Kidney (tissue), 13 donors: ENCODE measurements at regions not wholly inside any gene's neighbourhood (a gene's known extent, or its start where the extent isn't known, plus 50 kb on each side); places are given as distances from the start of the nearest gene placed in this dataset.

Experiments
- DNase-seq, 5 donors: peaks; one replicate each; pipeline ENCODE4 v3.0.0-alpha.2; 2013 to 2020
- FAIRE-seq: peaks from 2 replicates; lab custom pipeline; 2012; peaks lifted over from hg19 to GRCh38; lab: Jason Lieb, UNC
- H3K27ac ChIP-seq, 2 donors: one replicate each; pipeline ENCODE4 v1.7.0; 2013; ENCODE audit warnings: low read depth in 2 of 2, low read length in 2 of 2, inconsistent platforms in 1 of 2
- H3K27me3 ChIP-seq: one replicate; pipeline ENCODE4 v1.7.1; 2013; ENCODE audit warnings: low read length, inconsistent platforms; ENCODE audit not compliant: control insufficient read depth, insufficient read depth
- H3K36me3 ChIP-seq, 3 donors: one replicate each; pipeline versions ENCODE4 v1.7.0 to v1.7.1; 2013; ENCODE audit warnings: low read length in 3 of 3, control low read depth in 1 of 3, inconsistent platforms in 1 of 3; ENCODE audit not compliant: insufficient read depth in 3 of 3, control insufficient read depth in 2 of 3
- H3K4me1 ChIP-seq, 3 donors: one replicate each; pipeline versions ENCODE4 v1.7.0 to v1.7.1; 2013; ENCODE audit warnings: low read length in 3 of 3, inconsistent platforms in 1 of 3, low read depth in 1 of 3; ENCODE audit not compliant: control insufficient read depth in 2 of 3, insufficient read depth in 2 of 3
- H3K4me3 ChIP-seq, 3 donors: one replicate each; pipeline versions ENCODE4 v1.7.0 to v1.8.1; 2013; ENCODE audit warnings: low read length in 3 of 3, control low read depth in 1 of 3, inconsistent platforms in 1 of 3
- H3K9ac ChIP-seq, 3 donors: one replicate each; pipeline versions ENCODE4 v1.7.0 to v1.7.1; 2013; ENCODE audit warnings: low read length in 3 of 3, control low read depth in 1 of 3, inconsistent platforms in 1 of 3
- H3K9me3 ChIP-seq, 3 donors: one replicate each; pipeline versions ENCODE4 v1.7.0 to v1.7.1; 2013; ENCODE audit warnings: low read length in 3 of 3, control low read depth in 1 of 3, inconsistent platforms in 1 of 3; ENCODE audit not compliant: control insufficient read depth in 2 of 3, insufficient read depth in 1 of 3
- intact Hi-C: fragments of 100-400 bp; cut with DNase I; formaldehyde crosslinking; loops from one replicate; pipeline ENCODE4 v1.11.1; 2022
- TF ChIP-seq, protein P1 (sequence below): IDR thresholded peaks from 3 replicates; pipeline ENCODE4 v1.5.1; 2012; ENCODE audit warnings: mild to moderate bottlenecking, moderate library complexity, borderline replicate concordance; ENCODE audit not compliant: insufficient read depth; ENCODE audit errors: extremely low read depth
- donor health status: control.
- donor health status: control.
- donor health status: control.
- donor health status: control.
- donor health status: control.
- donor health status: DM: yes; HTN: yes; CAD: no.
- donor health status: Normal renal cell carcinoma (clear cell type).

GRCh38 chr1:232876506-232877364, 71.5 kb downstream of the MAP10 start:
- Histone ChIP-seq H3K27me3 (no peaks in the 10 kb centered on the region), H3K4me1 (no peaks in the 10 kb centered on the region), H3K27ac (no peak overlapping the region), H3K9ac (no peak overlapping the region), H3K36me3 (no peaks in the 10 kb centered on the region), H3K4me3 (no peak overlapping the region), H3K9me3 (no peaks in the 10 kb centered on the region)
- TF ChIP-seq, protein P1, sequence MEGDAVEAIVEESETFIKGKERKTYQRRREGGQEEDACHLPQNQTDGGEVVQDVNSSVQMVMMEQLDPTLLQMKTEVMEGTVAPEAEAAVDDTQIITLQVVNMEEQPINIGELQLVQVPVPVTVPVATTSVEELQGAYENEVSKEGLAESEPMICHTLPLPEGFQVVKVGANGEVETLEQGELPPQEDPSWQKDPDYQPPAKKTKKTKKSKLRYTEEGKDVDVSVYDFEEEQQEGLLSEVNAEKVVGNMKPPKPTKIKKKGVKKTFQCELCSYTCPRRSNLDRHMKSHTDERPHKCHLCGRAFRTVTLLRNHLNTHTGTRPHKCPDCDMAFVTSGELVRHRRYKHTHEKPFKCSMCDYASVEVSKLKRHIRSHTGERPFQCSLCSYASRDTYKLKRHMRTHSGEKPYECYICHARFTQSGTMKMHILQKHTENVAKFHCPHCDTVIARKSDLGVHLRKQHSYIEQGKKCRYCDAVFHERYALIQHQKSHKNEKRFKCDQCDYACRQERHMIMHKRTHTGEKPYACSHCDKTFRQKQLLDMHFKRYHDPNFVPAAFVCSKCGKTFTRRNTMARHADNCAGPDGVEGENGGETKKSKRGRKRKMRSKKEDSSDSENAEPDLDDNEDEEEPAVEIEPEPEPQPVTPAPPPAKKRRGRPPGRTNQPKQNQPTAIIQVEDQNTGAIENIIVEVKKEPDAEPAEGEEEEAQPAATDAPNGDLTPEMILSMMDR, result no peak
- no peak for DNase-seq
- FAIRE-seq, result no peak
- intact Hi-C loops, result no loop called here

GRCh38 chr1:232877365-232878028, 72.3 kb downstream of the MAP10 start:
- Histone ChIP-seq H3K27ac (no peak overlapping the region), H3K27me3 (no peaks in the 10 kb centered on the region), H3K4me1 (no peaks in the 10 kb centered on the region), H3K9ac (no peak overlapping the region), H3K4me3 (no peak overlapping the region), H3K36me3 (no peaks in the 10 kb centered on the region), H3K9me3 (no peaks in the 10 kb centered on the region)
- no peak for FAIRE-seq
- TF ChIP-seq, protein P1, result no peak
- intact Hi-C loops, result no loop called here
- peak in 3 of 5 donors; percentile 27 to 49 (median 42) for DNase-seq

- TF ChIP-seq, protein P1, result no peak
- no peaks in the 10 kb centered on the region for H3K36me3 ChIP-seq
- DNase-seq (peak in 4 of 5 donors; percentile 53 to 92 (median 80)), FAIRE-seq (no peak)
- no peak overlapping the region for H3K4me3 ChIP-seq
- no peak overlapping the region for H3K9ac ChIP-seq
- H3K27ac ChIP-seq, result no peak overlapping the region
- intact Hi-C loops, result no loop called here
- no peaks in the 10 kb centered on the region for H3K4me1 ChIP-seq
- H3K9me3 ChIP-seq, result no peaks in the 10 kb centered on the region
- H3K27me3 ChIP-seq, result no peaks in the 10 kb centered on the region
These were observed 72.3 kb upstream of the NTPCR start for GRCh38 chr1:232878086-232878485.
